ENCODE measurements at regions not wholly inside any gene's neighbourhood (a gene's known extent, or its start where the extent isn't known, plus 50 kb on each side); places are given as distances from the start of the nearest gene placed in this dataset.

DNA sequence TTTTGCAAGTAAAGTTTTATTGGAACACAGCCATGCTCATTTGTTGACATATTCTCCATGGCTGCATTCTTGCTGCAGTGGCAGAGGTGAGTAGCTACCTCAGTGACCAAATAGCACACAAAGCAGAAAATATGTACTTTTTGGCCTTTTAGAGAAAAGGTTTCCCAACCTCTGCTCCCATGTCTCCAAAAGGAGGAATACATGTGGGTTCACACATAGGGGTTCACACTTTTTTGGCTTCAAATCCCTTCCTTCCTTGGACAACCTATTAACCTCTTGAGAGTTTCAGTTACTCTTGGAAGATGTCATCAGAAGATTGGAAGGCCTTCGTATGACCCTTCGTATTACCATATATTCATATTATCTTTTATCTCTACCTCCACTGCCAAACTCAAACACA, 285.1 kb upstream of the TUT7 start:
- TF ChIP-seq POLR2A (IDR thresholded peaks at IDR 0.05; ENCODE audit: low read length) (no peak), GATA1 (IDR thresholded peaks at IDR 0.05; ENCODE audit: low read depth, low read length) (no peak)

Measured in erythroblast (primary cell).